HL-60 (cell line): ENCODE measurements at regions not wholly inside any gene's neighbourhood (a gene's known extent, or its start where the extent isn't known, plus 50 kb on each side); places are given as distances from the start of the nearest gene placed in this dataset.

Experiments
- DNase-seq, 2 experiments: peaks; one replicate each; pipeline ENCODE4 v3.0.0-alpha.2; 2010 to 2020; ENCODE audit warnings: low read depth in 1 of 2, low spot score in 1 of 2
- H3K27ac ChIP-seq: fragments of 250-450 bp; sonication (Bioruptor Pico); replicated peaks from 2 replicates; pipeline ENCODE4 v1.5.1; 2020; ENCODE audit warnings: mild to moderate bottlenecking, moderate library complexity
- H3K27me3 ChIP-seq: fragments of 250-450 bp; sonication (Bioruptor Pico); 2 replicates; pipeline ENCODE4 v1.5.1; 2021; ENCODE audit warnings: mild to moderate bottlenecking, moderate library complexity; ENCODE audit not compliant: insufficient read depth, poor library complexity, severe bottlenecking
- H3K4me3 ChIP-seq: replicated peaks from 2 replicates; pipeline ENCODE4 v1.5.1; 2011; ENCODE audit warnings: mild to moderate bottlenecking, control low read depth, low read length; ENCODE audit not compliant: insufficient read depth
- CTCF ChIP-seq: IDR thresholded peaks from one replicate; pipeline ENCODE4 v1.5.1; 2011; ENCODE audit warnings: low read length, control low read depth, inconsistent platforms; ENCODE audit not compliant: insufficient read depth
- GABPA ChIP-seq: IDR thresholded peaks from 2 replicates; pipeline ENCODE4 v1.6.1; 2012; ENCODE audit warnings: low read depth
- POLR2AphosphoS5 ChIP-seq: IDR thresholded peaks from 2 replicates; pipeline ENCODE4 v1.6.1; 2012; ENCODE audit warnings: low read depth
- REST ChIP-seq: IDR thresholded peaks from 2 replicates; pipeline ENCODE4 v1.6.1; 2012; ENCODE audit warnings: low read depth; ENCODE audit not compliant: insufficient replicate concordance
- SPI1 ChIP-seq: IDR thresholded peaks from 2 replicates; pipeline ENCODE4 v1.6.1; 2012; ENCODE audit warnings: low read depth, mild to moderate bottlenecking, borderline replicate concordance

GRCh38 chr2:53182601-53183000 lies 585.0 kb upstream of the CHAC2 start:
- no peak for DNase-seq
- Histone ChIP-seq H3K27ac (no peak overlapping the region), H3K4me3 (no peak overlapping the region), H3K27me3 (no peaks in the 10 kb centered on the region)
- TF ChIP-seq REST (no peak), CTCF (no peak), SPI1 (no peak), GABPA (no peak)

- DNase-seq: no peak
- H3K27me3 ChIP-seq: no peaks in the 10 kb centered on the region
- TF ChIP-seq REST (no peak), CTCF (no peak), POLR2AphosphoS5 (no peak), SPI1 (no peak), GABPA (no peak)
- H3K4me3 ChIP-seq: no peak overlapping the region
- H3K27ac ChIP-seq: no peak overlapping the region
Measured at GRCh38 chr2:53181759-53182158, 585.8 kb upstream of the CHAC2 start.

GRCh38 chr2:53177327-53177726 lies 590.3 kb upstream of the CHAC2 start:
- no peak for DNase-seq
- Histone ChIP-seq H3K27ac (no peak overlapping the region), H3K4me3 (no peak overlapping the region), H3K27me3 (no peaks in the 10 kb centered on the region)
- TF ChIP-seq SPI1: no peak
- TF ChIP-seq CTCF: no peak
- TF ChIP-seq POLR2AphosphoS5: no peak
- TF ChIP-seq GABPA: no peak
- no peak for TF ChIP-seq REST
